Thyroid gland (tissue), 4 donors: ENCODE measurements at regions not wholly inside any gene's neighbourhood (a gene's known extent, or its start where the extent isn't known, plus 50 kb on each side); places are given as distances from the start of the nearest gene placed in this dataset.
"Not testable (repeated sequence)": the region's sequence is repeated elsewhere in the genome, so short reads cannot be mapped to it uniquely, and the experiment has no call there.

Source experiments
- DNase-seq, 2 donors: peaks; one replicate each; pipeline ENCODE4 v3.0.0-alpha.2; 2019
- H3K27ac ChIP-seq, 3 donors: fragments of 200-600 bp; sonication (generic); 1 replicate in 2 of 3; 2 replicates in 1 of 3; pipeline ENCODE4 v1.5.1; 2016 to 2019; ENCODE audit warnings: mild to moderate bottlenecking in 1 of 3, moderate library complexity in 1 of 3
- H3K27me3 ChIP-seq: fragments of 200-600 bp; sonication (generic); one replicate; pipeline ENCODE4 v1.5.1; 2019
- H3K36me3 ChIP-seq, 2 donors: fragments of 200-600 bp; sonication (generic); one replicate each; pipeline ENCODE4 v1.5.1; 2016 to 2019
- H3K4me1 ChIP-seq, 2 donors: fragments of 200-600 bp; sonication (generic); one replicate each; pipeline ENCODE4 v1.5.1; 2017 to 2019
- H3K4me3 ChIP-seq, 3 donors: fragments of 200-600 bp; sonication (generic); replicated peaks in 1 of 3; 1 replicate in 2 of 3; 2 replicates in 1 of 3; pipeline ENCODE4 v1.5.1; 2016; ENCODE audit warnings: mild to moderate bottlenecking in 1 of 3
- H3K9me3 ChIP-seq: fragments of 200-600 bp; sonication (generic); one replicate; pipeline ENCODE4 v1.5.1; 2017
- POLR2A ChIP-seq, 2 donors: fragments of 450-650 bp; IDR thresholded peaks; one replicate each; pipeline ENCODE4 v1.6.1; 2017; ENCODE audit warnings: antibody characterized with exemption in 2 of 2, mild to moderate bottlenecking in 2 of 2, moderate library complexity in 1 of 2
- WGBS, 2 donors: methylation state at CpG; one replicate each; pipeline ENCODE4 v1.1.5; 2017; 5-methylcytosine and 5-hydroxymethylcytosine counted together
- intact Hi-C: fragments of 100-400 bp; cut with DNase I; formaldehyde crosslinking; loops from one replicate; pipeline ENCODE4 v1.15.1; 2023
- TF ChIP-seq, protein P1 (sequence below), 6 experiments: fragments of 200-600 bp in 3 of 6; fragments of 450-650 bp in 3 of 6; sonication (generic) in 3 of 6; IDR thresholded peaks; one replicate each; pipeline ENCODE4 v1.5.1; 2016 to 2019; ENCODE audit warnings: antibody characterized with exemption in 6 of 6, mild to moderate bottlenecking in 2 of 6, inconsistent platforms in 1 of 6, moderate library complexity in 1 of 6

DNA sequence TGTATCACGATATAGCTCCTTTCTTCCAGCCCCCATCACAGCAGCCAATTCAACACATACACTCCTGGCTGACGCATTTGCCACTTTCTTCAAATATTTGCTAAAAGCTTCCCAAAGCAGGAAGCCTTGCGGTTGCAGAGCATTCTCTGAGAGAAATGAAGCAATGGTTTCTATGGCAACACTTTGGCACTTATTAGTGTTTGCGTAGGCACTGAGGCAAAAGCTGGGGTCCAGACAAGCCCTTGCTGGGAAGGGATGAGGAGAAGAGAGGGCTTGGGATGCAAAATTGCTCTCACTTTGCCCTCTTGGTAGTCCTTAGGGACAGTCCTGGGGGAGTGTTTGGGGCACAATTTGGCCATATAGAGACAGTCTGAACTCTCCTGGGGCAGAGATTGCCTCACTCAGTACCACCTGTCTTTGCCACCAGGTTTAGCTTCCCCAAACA is 55.0 kb upstream of the PAK3 start:
- Histone ChIP-seq H3K4me1 (no peaks in the 10 kb centered on the region), H3K4me3 (no peak overlapping the region), H3K9me3 (no peaks in the 10 kb centered on the region), H3K36me3 (no peaks in the 10 kb centered on the region), H3K27me3 (no peaks in the 10 kb centered on the region), H3K27ac (no peak overlapping the region)
- TF ChIP-seq POLR2A (IDR thresholded peaks at IDR 0.05): no peak
- TF ChIP-seq, protein P1, sequence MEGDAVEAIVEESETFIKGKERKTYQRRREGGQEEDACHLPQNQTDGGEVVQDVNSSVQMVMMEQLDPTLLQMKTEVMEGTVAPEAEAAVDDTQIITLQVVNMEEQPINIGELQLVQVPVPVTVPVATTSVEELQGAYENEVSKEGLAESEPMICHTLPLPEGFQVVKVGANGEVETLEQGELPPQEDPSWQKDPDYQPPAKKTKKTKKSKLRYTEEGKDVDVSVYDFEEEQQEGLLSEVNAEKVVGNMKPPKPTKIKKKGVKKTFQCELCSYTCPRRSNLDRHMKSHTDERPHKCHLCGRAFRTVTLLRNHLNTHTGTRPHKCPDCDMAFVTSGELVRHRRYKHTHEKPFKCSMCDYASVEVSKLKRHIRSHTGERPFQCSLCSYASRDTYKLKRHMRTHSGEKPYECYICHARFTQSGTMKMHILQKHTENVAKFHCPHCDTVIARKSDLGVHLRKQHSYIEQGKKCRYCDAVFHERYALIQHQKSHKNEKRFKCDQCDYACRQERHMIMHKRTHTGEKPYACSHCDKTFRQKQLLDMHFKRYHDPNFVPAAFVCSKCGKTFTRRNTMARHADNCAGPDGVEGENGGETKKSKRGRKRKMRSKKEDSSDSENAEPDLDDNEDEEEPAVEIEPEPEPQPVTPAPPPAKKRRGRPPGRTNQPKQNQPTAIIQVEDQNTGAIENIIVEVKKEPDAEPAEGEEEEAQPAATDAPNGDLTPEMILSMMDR (IDR thresholded peaks at IDR 0.05): no peak
- DNase-seq: no peak
- intact Hi-C loops: no loop called here
- WGBS, 2 donors: 37 to 38% methylated on average over 4 of the region's 4 CpGs

DNA sequence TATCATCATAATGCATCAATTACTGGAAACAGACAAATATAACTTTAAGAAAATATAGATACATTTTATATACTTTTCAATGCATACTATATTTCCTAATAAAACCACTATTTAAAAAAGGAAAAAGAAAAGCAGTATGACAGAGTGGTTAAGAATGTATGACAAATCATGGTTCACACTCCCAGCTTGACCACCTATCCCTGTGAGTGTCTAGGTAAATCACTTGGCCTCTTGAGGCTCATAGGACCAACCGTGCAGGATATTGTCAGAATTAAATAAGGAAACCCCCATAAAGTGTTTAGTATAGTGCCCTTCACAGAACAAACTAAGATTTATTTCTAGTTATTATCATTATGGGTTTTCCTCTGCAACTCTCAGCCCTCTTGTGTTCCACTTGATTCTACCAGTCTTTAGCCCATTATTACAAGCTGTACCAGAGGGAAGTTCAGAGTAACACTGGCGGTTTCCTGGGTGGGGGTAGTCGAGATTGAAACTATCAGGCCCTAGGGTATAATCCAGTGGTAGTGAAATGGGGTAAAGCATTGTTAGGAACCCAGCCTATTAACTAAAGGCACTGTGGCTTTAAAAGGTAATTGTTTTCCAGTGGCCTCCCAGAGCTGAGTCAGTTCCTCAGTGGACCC is 55.5 kb upstream of the PAK3 start:
- Histone ChIP-seq H3K4me3 (no peak overlapping the region), H3K36me3 (no peaks in the 10 kb centered on the region), H3K9me3 (no peaks in the 10 kb centered on the region), H3K27ac (no peak overlapping the region), H3K27me3 (no peaks in the 10 kb centered on the region), H3K4me1 (no peaks in the 10 kb centered on the region)
- intact Hi-C loops: no loop called here
- no peak for DNase-seq
- 42 to 61% methylated on average over 3 of the region's 3 CpGs for WGBS, 2 donors
- TF ChIP-seq, protein P1 (IDR thresholded peaks at IDR 0.05): no peak
- TF ChIP-seq POLR2A (IDR thresholded peaks at IDR 0.05): no peak

DNA sequence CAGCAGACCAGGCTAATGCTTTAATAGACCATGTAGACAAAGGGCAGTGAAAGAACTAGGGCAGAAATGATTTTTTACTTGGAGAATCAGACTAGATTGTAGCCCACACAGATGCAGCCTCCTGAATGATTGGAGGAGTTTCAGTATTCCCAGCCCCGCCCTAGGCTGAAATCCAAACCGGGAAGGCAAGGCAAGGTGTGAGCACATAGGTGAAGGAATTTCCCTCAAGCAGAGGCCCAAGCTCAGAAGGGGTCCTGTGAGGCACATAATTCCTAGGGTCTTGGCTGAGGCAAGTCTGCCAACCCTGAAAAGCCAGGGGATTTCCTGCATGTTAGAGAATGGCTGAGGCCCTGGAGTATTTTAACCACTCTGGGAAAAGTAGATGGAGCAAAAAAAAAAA is 56.4 kb upstream of the PAK3 start:
- intact Hi-C loops: no loop called here
- no peak overlapping the region for H3K4me3 ChIP-seq
- no peaks in the 10 kb centered on the region for H3K4me1 ChIP-seq
- H3K27me3 ChIP-seq: no peaks in the 10 kb centered on the region
- no peaks in the 10 kb centered on the region for H3K36me3 ChIP-seq
- H3K27ac ChIP-seq: no peak overlapping the region
- H3K9me3 ChIP-seq: no peaks in the 10 kb centered on the region
- DNase-seq: no peak
- TF ChIP-seq, protein P1 (IDR thresholded peaks at IDR 0.05): no peak
- TF ChIP-seq POLR2A (IDR thresholded peaks at IDR 0.05): no peak
- WGBS, 2 donors: 0 to 17% methylated on average over 1 of the region's 2 CpGs

DNA sequence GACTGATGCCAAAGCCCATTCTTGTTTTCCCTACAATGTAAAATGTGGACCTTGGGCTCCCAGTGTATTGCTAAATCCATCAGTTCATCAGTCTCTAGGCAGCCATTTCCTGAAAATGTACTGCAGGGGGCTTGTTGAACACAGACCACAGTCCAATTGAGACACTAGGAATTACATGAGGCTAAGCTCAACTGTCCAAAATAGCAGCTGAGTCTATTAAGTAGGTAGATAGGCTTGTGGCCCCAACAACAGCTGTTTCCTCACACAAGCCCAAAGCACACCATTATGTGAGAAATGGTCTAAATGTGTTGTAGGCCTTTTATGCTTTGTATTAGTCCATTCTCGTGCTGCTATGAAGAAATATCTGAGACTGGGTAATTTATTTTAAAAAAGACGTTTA is 60.0 kb upstream of the PAK3 start:
- intact Hi-C loops: no loop called here
- no peak for DNase-seq
- H3K27ac ChIP-seq: no peak overlapping the region
- no peaks in the 10 kb centered on the region for H3K36me3 ChIP-seq
- H3K4me1 ChIP-seq: no peaks in the 10 kb centered on the region
- WGBS, 2 donors: 73 to 88% methylated on average over 2 of the region's 2 CpGs
- no peak overlapping the region for H3K4me3 ChIP-seq
- no peak for TF ChIP-seq POLR2A (IDR thresholded peaks at IDR 0.05)
- TF ChIP-seq, protein P1 (IDR thresholded peaks at IDR 0.05): no peak
- no peaks in the 10 kb centered on the region for H3K9me3 ChIP-seq
- no peaks in the 10 kb centered on the region for H3K27me3 ChIP-seq

DNA sequence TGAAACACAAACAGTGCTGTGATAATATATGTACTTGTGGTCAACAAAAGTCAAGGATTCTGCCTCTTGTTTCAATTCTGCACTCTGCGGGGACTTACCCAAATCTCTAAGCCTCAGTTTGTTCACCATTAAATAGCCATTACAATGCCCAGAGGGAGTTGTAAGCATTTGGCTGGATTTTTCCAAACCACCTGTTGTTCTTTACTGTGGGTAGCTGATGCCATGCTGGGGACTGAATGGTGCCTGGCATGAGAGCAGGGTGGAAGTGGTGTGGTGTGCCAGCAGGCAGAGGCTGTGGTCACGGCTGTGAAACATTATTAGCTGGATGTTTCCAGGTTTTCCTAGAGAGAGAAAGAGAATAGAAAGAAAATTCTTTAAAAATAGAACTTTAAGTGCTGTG is 60.7 kb upstream of the PAK3 start:
- Histone ChIP-seq H3K4me3 (no peak overlapping the region), H3K27me3 (no peaks in the 10 kb centered on the region), H3K27ac (no peak overlapping the region), H3K36me3 (no peaks in the 10 kb centered on the region), H3K4me1 (no peaks in the 10 kb centered on the region), H3K9me3 (no peaks in the 10 kb centered on the region)
- WGBS, 2 donors: 81 to 88% methylated on average over 2 of the region's 2 CpGs
- no peak for DNase-seq
- TF ChIP-seq POLR2A (IDR thresholded peaks at IDR 0.05): no peak
- TF ChIP-seq, protein P1 (IDR thresholded peaks at IDR 0.05): no peak
- intact Hi-C loops: no loop called here

DNA sequence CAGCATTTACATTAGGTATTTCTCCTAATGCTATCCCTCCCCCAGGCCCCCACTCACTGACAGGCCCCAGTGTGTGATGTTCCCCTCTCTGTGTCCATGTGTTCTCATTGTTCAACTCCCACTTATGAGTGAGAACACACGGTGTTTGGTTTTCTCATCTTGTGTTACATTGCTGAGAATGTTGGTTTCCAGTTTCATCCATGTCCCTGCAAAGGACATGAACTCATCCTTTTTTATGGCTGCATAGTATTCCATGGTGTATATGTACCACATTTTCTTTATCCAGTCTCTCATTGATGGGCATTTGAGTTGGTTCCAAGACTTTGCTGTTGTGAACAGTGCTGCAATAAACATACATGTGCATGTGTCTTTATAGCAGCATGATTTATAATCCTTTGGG is 73.0 kb upstream of the PAK3 start:
- WGBS, 2 donors: 85 to 100% methylated on average over 1 of the region's 1 CpG
- intact Hi-C loops, H3K27ac ChIP-seq, H3K36me3 ChIP-seq, H3K4me1 ChIP-seq, H3K4me3 ChIP-seq, H3K9me3 ChIP-seq, H3K27me3 ChIP-seq, DNase-seq: not testable (repeated sequence)
